ENCODE measurements at regions not wholly inside any gene's neighbourhood (a gene's known extent, or its start where the extent isn't known, plus 50 kb on each side); places are given as distances from the start of the nearest gene placed in this dataset.
A peak's percentile ranks its signal among the peaks of the same experiment; 100 is the strongest.

DNA sequence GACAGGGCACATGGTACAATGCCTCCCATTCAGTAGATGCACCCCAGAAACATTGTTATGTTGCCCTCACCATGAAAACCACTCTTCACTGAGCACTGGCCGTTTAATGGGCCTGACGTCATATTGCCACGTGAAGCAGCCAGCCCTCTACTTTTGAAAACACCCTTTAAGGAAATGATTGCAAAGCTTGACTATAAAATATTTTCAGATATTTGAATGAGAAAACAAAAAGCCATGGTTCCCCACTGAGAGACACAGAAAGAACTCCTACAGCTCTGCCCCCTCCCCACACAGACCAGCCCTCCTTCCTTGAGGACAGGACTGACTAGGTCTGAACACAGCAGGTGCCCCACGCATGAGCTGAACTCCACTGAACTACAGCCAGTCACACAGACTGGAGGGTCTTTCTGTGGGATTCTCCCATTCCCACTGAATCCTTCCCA is 349.1 kb downstream of the ANAPC1 start:
- ATAC-seq (ENCODE audit: low read depth) (peak; percentile 1), DNase-seq (peak; percentile 56)
- H3K56ac ChIP-seq (ENCODE audit: extremely low read depth, insufficient read depth, low read length) = peak overlapping the region; percentile 73
- intact Hi-C loops (cut with micrococcal nuclease) = no loop called here
- no TSS peak for BruUV-seq (replicated peaks)
- H3K4ac ChIP-seq (ENCODE audit: low read depth, low read length) = peak overlapping the region; percentile 99
- TF ChIP-seq, protein P1, sequence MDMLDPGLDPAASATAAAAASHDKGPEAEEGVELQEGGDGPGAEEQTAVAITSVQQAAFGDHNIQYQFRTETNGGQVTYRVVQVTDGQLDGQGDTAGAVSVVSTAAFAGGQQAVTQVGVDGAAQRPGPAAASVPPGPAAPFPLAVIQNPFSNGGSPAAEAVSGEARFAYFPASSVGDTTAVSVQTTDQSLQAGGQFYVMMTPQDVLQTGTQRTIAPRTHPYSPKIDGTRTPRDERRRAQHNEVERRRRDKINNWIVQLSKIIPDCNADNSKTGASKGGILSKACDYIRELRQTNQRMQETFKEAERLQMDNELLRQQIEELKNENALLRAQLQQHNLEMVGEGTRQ (IDR thresholded peaks at IDR 0.05; ENCODE audit: low read depth, low read length) = peak; percentile 78
- TF ChIP-seq, protein P2, sequence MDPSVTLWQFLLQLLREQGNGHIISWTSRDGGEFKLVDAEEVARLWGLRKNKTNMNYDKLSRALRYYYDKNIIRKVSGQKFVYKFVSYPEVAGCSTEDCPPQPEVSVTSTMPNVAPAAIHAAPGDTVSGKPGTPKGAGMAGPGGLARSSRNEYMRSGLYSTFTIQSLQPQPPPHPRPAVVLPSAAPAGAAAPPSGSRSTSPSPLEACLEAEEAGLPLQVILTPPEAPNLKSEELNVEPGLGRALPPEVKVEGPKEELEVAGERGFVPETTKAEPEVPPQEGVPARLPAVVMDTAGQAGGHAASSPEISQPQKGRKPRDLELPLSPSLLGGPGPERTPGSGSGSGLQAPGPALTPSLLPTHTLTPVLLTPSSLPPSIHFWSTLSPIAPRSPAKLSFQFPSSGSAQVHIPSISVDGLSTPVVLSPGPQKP (IDR thresholded peaks at IDR 0.05; ENCODE audit: borderline replicate concordance, low read depth, low read length) = no peak
- TF ChIP-seq NFE2L2 (IDR thresholded peaks at IDR 0.05; ENCODE audit: low read depth, low read length) = no peak
- TF ChIP-seq FOS (IDR thresholded peaks at IDR 0.05; ENCODE audit: low read depth, low read length) = no peak
- TF ChIP-seq BHLHE40 (IDR thresholded peaks at IDR 0.05; ENCODE audit: low read depth, low read length) = 0 out of 2 replicates have a peak, but pooled peaks have one; percentile 23
- H3K14ac ChIP-seq (replicated peaks; ENCODE audit: low read depth, low read length) = peak overlapping the region; percentile 87
- H2AFZ ChIP-seq (replicated peaks; ENCODE audit: low read length, poor library complexity) = peak overlapping the region; percentile 77
- H2BK20ac ChIP-seq (ENCODE audit: low read depth, low read length) = peak overlapping the region; percentile 98
- peak overlapping the region; percentile 99 for H2BK120ac ChIP-seq (ENCODE audit: low read depth, low read length)
- peaks cover 0 to 24% of the 10 kb centered on the region in 2 experiments; a peak in 2 of 4 replicates for H3K79me1 ChIP-seq (ENCODE audit: low read depth in 1 of 2, low read length in 2 of 2)
- no peaks in the 10 kb centered on the region for H4K20me1 ChIP-seq (ENCODE audit: insufficient read depth, low read length)
- peaks cover 23% of the 10 kb centered on the region for H3K4me1 ChIP-seq (ENCODE audit: control insufficient read depth, insufficient read depth, low read length)
- no CpG with 5 or more reads among the region's 4 CpGs for WGBS, 2 experiments (ENCODE audit: extremely low coverage in 2 of 2, insufficient read length in 1 of 2)
- peak overlapping the region; percentile 99 for H4K91ac ChIP-seq (ENCODE audit: insufficient read depth, low read depth, low read length)
- H3K27me3 ChIP-seq (ENCODE audit: control insufficient read depth, insufficient read depth, low read length) = no peaks in the 10 kb centered on the region
- ChIA-PET CTCF (no interaction called here), POLR2A (ENCODE audit: unreplicated experiment) (no interaction called here)
- H4K5ac ChIP-seq (ENCODE audit: low read depth, low read length) = peak overlapping the region; percentile 99
- H3K9ac ChIP-seq (ENCODE audit: low read depth, low read length) = peak overlapping the region; percentile 71
- H3K9me1 ChIP-seq (ENCODE audit: insufficient read depth, low read length) = peaks cover 13% of the 10 kb centered on the region
- H4K8ac ChIP-seq (ENCODE audit: low read depth in 2 of 2, low read length in 2 of 2) = peak overlapping the region; percentile 53 to 97
- no peaks in the 10 kb centered on the region for H3K36me3 ChIP-seq (ENCODE audit: control insufficient read depth, insufficient read depth, low read length)
- H3K18ac ChIP-seq (ENCODE audit: low read depth, low read length) = peak overlapping the region; percentile 99
- peak overlapping the region; percentile 99 for H3K27ac ChIP-seq (ENCODE audit: insufficient read depth, low read length)
- H2BK15ac ChIP-seq (ENCODE audit: low read depth, low read length) = peak overlapping the region; percentile 85; the same call in 2 of the 3 replicates
- peak overlapping the region; percentile 79 for H2AK9ac ChIP-seq (replicated peaks; ENCODE audit: low read depth, low read length, poor library complexity)
- H2AK5ac ChIP-seq (ENCODE audit: low read depth, low read length) = peak overlapping the region; percentile 99
- dilution Hi-C loops (cut with HindIII; ENCODE audit: low sequenced_read_pairs, unreplicated experiment) = no loop called here
- peak overlapping the region; percentile 95 for H2BK5ac ChIP-seq (ENCODE audit: low read depth, low read length, poor library complexity, severe bottlenecking)
- in situ Hi-C loops (cut with MboI; ENCODE audit: low sequenced_read_pairs) = no loop called here
- H3K9me3 ChIP-seq (ENCODE audit: control insufficient read depth, insufficient read depth, low read length) = no peaks in the 10 kb centered on the region
- peak overlapping the region; percentile 66 for H3K4me2 ChIP-seq (ENCODE audit: low read depth, low read length)
- H3K23ac ChIP-seq (ENCODE audit: low read depth, low read length) = peak overlapping the region; percentile 96
- no peak overlapping the region for H3K4me3 ChIP-seq (ENCODE audit: insufficient read depth, low read depth, low read length)
